ENCODE measurements at regions not wholly inside any gene's neighbourhood (a gene's known extent, or its start where the extent isn't known, plus 50 kb on each side); places are given as distances from the start of the nearest gene placed in this dataset.
A peak's percentile ranks its signal among the peaks of the same experiment; 100 is the strongest.

GRCh38 chr18:77448046-77448445, 198.4 kb downstream of the GALR1 start:
- DNase-seq, result no peak

- DNase-seq, result no peak
Observed at GRCh38 chr18:77455004-77455403, 205.4 kb downstream of the GALR1 start.

- no peak for DNase-seq
Observed at GRCh38 chr18:77457681-77458080, 208.0 kb downstream of the GALR1 start.

GRCh38 chr18:77461062-77461688, 211.5 kb downstream of the GALR1 start:
- DNase-seq, result no peak

- no peak for DNase-seq
Observed at GRCh38 chr18:77464917-77465316, 215.3 kb downstream of the GALR1 start.

GRCh38 chr18:77466890-77467289, 217.2 kb downstream of the GALR1 start:
- no peak for DNase-seq

GRCh38 chr18:77469131-77469530, 219.5 kb downstream of the GALR1 start:
- no peak for DNase-seq

GRCh38 chr18:77470569-77471413, 221.1 kb downstream of the GALR1 start:
- no peak for DNase-seq

- no peak for DNase-seq
Observed at GRCh38 chr18:77472509-77472908, 222.9 kb downstream of the GALR1 start.

GRCh38 chr18:77478646-77479442, 229.2 kb downstream of the GALR1 start:
- peak; percentile 6 for DNase-seq

GRCh38 chr18:77481541-77481940, 231.9 kb downstream of the GALR1 start:
- DNase-seq, result no peak

- DNase-seq, result peak; percentile 29
Observed at GRCh38 chr18:77482190-77483085, 232.8 kb downstream of the GALR1 start.

- DNase-seq, result no peak
Observed at GRCh38 chr18:77486985-77487384, 237.3 kb downstream of the GALR1 start.

- DNase-seq, result no peak
Observed at GRCh38 chr18:77487951-77488740, 238.5 kb downstream of the GALR1 start.

GRCh38 chr18:77495079-77495478, 245.4 kb downstream of the GALR1 start:
- no peak for DNase-seq

GRCh38 chr18:77495982-77496690, 246.5 kb downstream of the GALR1 start:
- DNase-seq, result no peak

GRCh38 chr18:77501266-77501665, 251.6 kb downstream of the GALR1 start:
- DNase-seq, result no peak

GRCh38 chr18:77505499-77505898, 255.9 kb downstream of the GALR1 start:
- DNase-seq, result no peak

- DNase-seq, result no peak
Observed at GRCh38 chr18:77512152-77512551, 262.5 kb downstream of the GALR1 start.

- no peak for DNase-seq
Observed at GRCh38 chr18:77517901-77518300, 268.3 kb downstream of the GALR1 start.

- DNase-seq, result no peak
Observed at GRCh38 chr18:77520767-77521166, 271.1 kb downstream of the GALR1 start.
